ENCODE measurements at regions not wholly inside any gene's neighbourhood (a gene's known extent, or its start where the extent isn't known, plus 50 kb on each side); places are given as distances from the start of the nearest gene placed in this dataset.

- Histone ChIP-seq H3K36me3 (ENCODE audit: control insufficient read depth, insufficient read depth, low read length) (no peaks in the 10 kb centered on the region), H3K9ac (ENCODE audit: extremely low read depth, low read length, poor library complexity, severe bottlenecking) (no peak overlapping the region), H3K4me1 (ENCODE audit: control insufficient read depth, insufficient read depth, low read length) (no peaks in the 10 kb centered on the region), H3K4me3 (ENCODE audit: low read length) (no peak overlapping the region), H3K9me3 (ENCODE audit: control insufficient read depth, low read length) (no peaks in the 10 kb centered on the region), H3K27me3 (ENCODE audit: control insufficient read depth, insufficient read depth, low read length, poor library complexity, severe bottlenecking) (no peaks in the 10 kb centered on the region), H3K27ac (ENCODE audit: low read depth, low read length) (peak overlapping the region; percentile 80)
- Mint-ChIP-seq H3K27me3 (ENCODE audit: insufficient read depth) (no peaks in the 10 kb centered on the region), H3K27ac (no peak overlapping the region), H3K4me3 (no peak overlapping the region), H3K36me3 (ENCODE audit: low read depth) (no peaks in the 10 kb centered on the region), H3K4me1 (no peaks in the 10 kb centered on the region), H3K9me3 (no peaks in the 10 kb centered on the region)
- WGBS, 2 experiments (ENCODE audit: insufficient coverage in 1 of 2, insufficient read length in 1 of 2), result 54% methylated on average over 2 of the region's 3 CpGs; no CpG with 5 or more reads in 1 of the 2 experiments
- no peak for DNase-seq
- no peak for TF ChIP-seq CTCF (conservative IDR thresholded peaks at IDR 0.05)
Observed at GRCh38 chr3:147619921-147620560, 210.9 kb downstream of the ZIC1 start.

- DNase-seq, result no peak
- H3K9me3 Mint-ChIP-seq, result no peaks in the 10 kb centered on the region
- Histone ChIP-seq H3K27me3 (ENCODE audit: control insufficient read depth, insufficient read depth, low read length, poor library complexity, severe bottlenecking) (no peaks in the 10 kb centered on the region), H3K36me3 (ENCODE audit: control insufficient read depth, insufficient read depth, low read length) (no peaks in the 10 kb centered on the region), H3K9me3 (ENCODE audit: control insufficient read depth, low read length) (no peaks in the 10 kb centered on the region), H3K4me1 (ENCODE audit: control insufficient read depth, insufficient read depth, low read length) (no peaks in the 10 kb centered on the region), H3K9ac (ENCODE audit: extremely low read depth, low read length, poor library complexity, severe bottlenecking) (no peak overlapping the region), H3K4me3 (ENCODE audit: low read length) (no peak overlapping the region), H3K27ac (ENCODE audit: low read depth, low read length) (no peak overlapping the region)
- no peaks in the 10 kb centered on the region for H3K27me3 Mint-ChIP-seq (ENCODE audit: insufficient read depth)
- H3K4me3 Mint-ChIP-seq, result no peak overlapping the region
- no peaks in the 10 kb centered on the region for H3K4me1 Mint-ChIP-seq
- no peaks in the 10 kb centered on the region for H3K36me3 Mint-ChIP-seq (ENCODE audit: low read depth)
- no peak for TF ChIP-seq CTCF (conservative IDR thresholded peaks at IDR 0.05)
- H3K27ac Mint-ChIP-seq, result no peak overlapping the region
Observed at GRCh38 chr3:147620906-147621305, 211.7 kb downstream of the ZIC1 start.

GRCh38 chr3:147630921-147631415 lies 221.8 kb downstream of the ZIC1 start:
- H3K4me1 ChIP-seq (ENCODE audit: control insufficient read depth, insufficient read depth, low read length), result no peaks in the 10 kb centered on the region
- no peak for DNase-seq
- H3K27me3 ChIP-seq (ENCODE audit: control insufficient read depth, insufficient read depth, low read length, poor library complexity, severe bottlenecking), result no peaks in the 10 kb centered on the region
- H3K9ac ChIP-seq (ENCODE audit: extremely low read depth, low read length, poor library complexity, severe bottlenecking), result no peak overlapping the region
- Mint-ChIP-seq H3K27me3 (ENCODE audit: insufficient read depth) (no peaks in the 10 kb centered on the region), H3K27ac (no peak overlapping the region), H3K9me3 (no peaks in the 10 kb centered on the region), H3K4me1 (no peaks in the 10 kb centered on the region), H3K4me3 (no peak overlapping the region), H3K36me3 (ENCODE audit: low read depth) (no peaks in the 10 kb centered on the region)
- no peaks in the 10 kb centered on the region for H3K9me3 ChIP-seq (ENCODE audit: control insufficient read depth, low read length)
- no peak overlapping the region for H3K4me3 ChIP-seq (ENCODE audit: low read length)
- no peak for TF ChIP-seq CTCF (conservative IDR thresholded peaks at IDR 0.05)
- 93 to 100% methylated on average over 1 of the region's 1 CpG for WGBS, 2 experiments (ENCODE audit: insufficient coverage in 1 of 2, insufficient read length in 1 of 2)
- H3K27ac ChIP-seq (ENCODE audit: low read depth, low read length), result no peak overlapping the region
- H3K36me3 ChIP-seq (ENCODE audit: control insufficient read depth, insufficient read depth, low read length), result no peaks in the 10 kb centered on the region
